Keratinocyte (primary cell): ENCODE measurements at regions not wholly inside any gene's neighbourhood (a gene's known extent, or its start where the extent isn't known, plus 50 kb on each side); places are given as distances from the start of the nearest gene placed in this dataset.

Source experiments
- EZH2 ChIP-seq: IDR thresholded peaks from one replicate; pipeline ENCODE4 v1.6.1; 2012; ENCODE audit warnings: inconsistent platforms, mild to moderate bottlenecking, low read length, moderate library complexity
- TF ChIP-seq, protein P1 (sequence below), 3 experiments: IDR thresholded peaks in 1 of 3; conservative IDR thresholded peaks in 1 of 3; optimal IDR thresholded peaks in 1 of 3; 2 replicates in 2 of 3; 3 replicates in 1 of 3; pipeline versions ENCODE3 to v1.5.1; 2011; ENCODE audit warnings: low read length in 3 of 3, mild to moderate bottlenecking in 3 of 3, moderate library complexity in 2 of 3, control low read depth in 1 of 3, inconsistent platforms in 1 of 3; ENCODE audit not compliant: insufficient read depth in 2 of 3; ENCODE audit errors: extremely low read depth in 1 of 3

- TF ChIP-seq, protein P1, sequence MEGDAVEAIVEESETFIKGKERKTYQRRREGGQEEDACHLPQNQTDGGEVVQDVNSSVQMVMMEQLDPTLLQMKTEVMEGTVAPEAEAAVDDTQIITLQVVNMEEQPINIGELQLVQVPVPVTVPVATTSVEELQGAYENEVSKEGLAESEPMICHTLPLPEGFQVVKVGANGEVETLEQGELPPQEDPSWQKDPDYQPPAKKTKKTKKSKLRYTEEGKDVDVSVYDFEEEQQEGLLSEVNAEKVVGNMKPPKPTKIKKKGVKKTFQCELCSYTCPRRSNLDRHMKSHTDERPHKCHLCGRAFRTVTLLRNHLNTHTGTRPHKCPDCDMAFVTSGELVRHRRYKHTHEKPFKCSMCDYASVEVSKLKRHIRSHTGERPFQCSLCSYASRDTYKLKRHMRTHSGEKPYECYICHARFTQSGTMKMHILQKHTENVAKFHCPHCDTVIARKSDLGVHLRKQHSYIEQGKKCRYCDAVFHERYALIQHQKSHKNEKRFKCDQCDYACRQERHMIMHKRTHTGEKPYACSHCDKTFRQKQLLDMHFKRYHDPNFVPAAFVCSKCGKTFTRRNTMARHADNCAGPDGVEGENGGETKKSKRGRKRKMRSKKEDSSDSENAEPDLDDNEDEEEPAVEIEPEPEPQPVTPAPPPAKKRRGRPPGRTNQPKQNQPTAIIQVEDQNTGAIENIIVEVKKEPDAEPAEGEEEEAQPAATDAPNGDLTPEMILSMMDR (optimal IDR thresholded peaks at IDR 0.05 in 1 of 3, IDR thresholded peaks at IDR 0.05 in 1 of 3, conservative IDR thresholded peaks at IDR 0.05 in 1 of 3; ENCODE audit: extremely low read depth in 1 of 3, insufficient read depth in 2 of 3, low read length in 3 of 3): no peak
- no peak for TF ChIP-seq EZH2
Observed at GRCh38 chr6:95723638-95724037, 146.3 kb downstream of the MANEA start.
